Fibroblast of skin of left biceps (primary cell): ENCODE measurements at regions not wholly inside any gene's neighbourhood (a gene's known extent, or its start where the extent isn't known, plus 50 kb on each side); places are given as distances from the start of the nearest gene placed in this dataset.
"Not testable (repeated sequence)": the region's sequence is repeated elsewhere in the genome, so short reads cannot be mapped to it uniquely, and the experiment has no call there.

ENCODE experiments used
- DNase-seq, 2 experiments: peaks; one replicate each; pipeline ENCODE4 v3.0.0-alpha.2; 2013; ENCODE audit warnings: low read depth in 2 of 2

- no peak for DNase-seq
Measured at GRCh38 chr4:155032521-155033229, 175.8 kb upstream of the NPY2R start.

GRCh38 chr4:155033604-155034003 lies 174.8 kb upstream of the NPY2R start:
- no peak for DNase-seq

- no peak for DNase-seq
Measured at GRCh38 chr4:155037031-155037430, 171.4 kb upstream of the NPY2R start.

- no peak for DNase-seq
Measured at GRCh38 chr4:155038459-155038858, 170.0 kb upstream of the NPY2R start.

GRCh38 chr4:155039162-155039561 lies 169.3 kb upstream of the NPY2R start:
- DNase-seq: no peak

- no peak for DNase-seq
Measured at GRCh38 chr4:155040031-155040430, 168.4 kb upstream of the NPY2R start.

- DNase-seq: no peak
Measured at GRCh38 chr4:155042014-155042413, 166.4 kb upstream of the NPY2R start.

- not testable (repeated sequence) for DNase-seq
Measured at GRCh38 chr4:155044251-155044650, 164.2 kb upstream of the NPY2R start.

- DNase-seq: no peak
Measured at GRCh38 chr4:155047755-155048154, 160.7 kb upstream of the NPY2R start.

GRCh38 chr4:155054042-155054441 lies 154.4 kb upstream of the NPY2R start:
- DNase-seq: not testable (repeated sequence)

GRCh38 chr4:155060419-155060818 lies 148.0 kb upstream of the NPY2R start:
- DNase-seq: no peak

GRCh38 chr4:155060873-155061272 lies 147.6 kb upstream of the NPY2R start:
- DNase-seq: no peak

- no peak for DNase-seq
Measured at GRCh38 chr4:155062948-155063347, 145.5 kb upstream of the NPY2R start.

GRCh38 chr4:155064934-155065333 lies 143.5 kb upstream of the NPY2R start:
- not testable (repeated sequence) for DNase-seq

- DNase-seq: no peak
Measured at GRCh38 chr4:155066871-155067270, 141.6 kb upstream of the NPY2R start.

GRCh38 chr4:155071962-155072361 lies 136.5 kb upstream of the NPY2R start:
- no peak for DNase-seq

GRCh38 chr4:155072417-155072816 lies 136.0 kb upstream of the NPY2R start:
- no peak for DNase-seq

- no peak for DNase-seq
Measured at GRCh38 chr4:155073852-155074251, 134.6 kb upstream of the NPY2R start.

GRCh38 chr4:155076256-155076785 lies 132.1 kb upstream of the NPY2R start:
- no peak for DNase-seq

- no peak for DNase-seq
Measured at GRCh38 chr4:155077452-155078229, 130.8 kb upstream of the NPY2R start.

GRCh38 chr4:155079871-155080270 lies 128.6 kb upstream of the NPY2R start:
- no peak for DNase-seq

GRCh38 chr4:155081222-155081621 lies 127.2 kb upstream of the NPY2R start:
- DNase-seq: no peak
